EH (cell line): ENCODE measurements at regions not wholly inside any gene's neighbourhood (a gene's known extent, or its start where the extent isn't known, plus 50 kb on each side); places are given as distances from the start of the nearest gene placed in this dataset.
A peak's percentile ranks its signal among the peaks of the same experiment; 100 is the strongest.
"Not testable (repeated sequence)": the region's sequence is repeated elsewhere in the genome, so short reads cannot be mapped to it uniquely, and the experiment has no call there.

Experiments
- DNase-seq: peaks from one replicate; pipeline ENCODE4 v3.0.0-alpha.2; 2015; ENCODE audit warnings: low read depth

DNA sequence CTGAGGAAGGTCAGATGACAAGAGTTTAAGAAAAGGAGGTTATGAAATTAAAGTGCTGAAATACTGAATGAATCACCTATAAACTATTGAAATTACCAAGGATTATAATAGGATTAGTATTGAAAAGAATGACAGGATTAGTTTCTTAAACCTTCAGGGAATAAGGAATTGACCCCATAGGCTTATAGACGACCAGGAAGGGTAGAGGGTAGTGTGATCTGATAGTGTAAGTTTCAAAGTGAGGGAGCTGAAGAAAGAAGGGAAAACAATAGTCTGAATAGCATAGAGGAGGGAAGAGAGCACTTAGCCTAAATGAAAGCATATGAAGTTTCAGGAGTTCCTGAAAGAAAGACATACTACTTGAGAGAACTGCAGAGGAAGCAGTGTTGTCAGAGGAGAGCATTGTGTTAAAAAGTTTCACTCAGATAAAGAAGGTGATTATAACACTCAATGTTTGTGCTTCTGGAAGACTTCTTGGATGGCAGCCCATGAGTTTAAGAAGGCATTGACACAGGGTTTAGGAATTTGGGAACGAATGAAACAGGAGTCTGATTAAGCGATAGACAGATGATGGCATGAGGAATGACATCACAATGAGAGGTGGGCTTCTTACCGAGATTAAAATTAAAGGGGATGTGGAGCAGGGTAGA is 557.9 kb upstream of the GRAMD2B start:
- DNase-seq, result no peak

DNA sequence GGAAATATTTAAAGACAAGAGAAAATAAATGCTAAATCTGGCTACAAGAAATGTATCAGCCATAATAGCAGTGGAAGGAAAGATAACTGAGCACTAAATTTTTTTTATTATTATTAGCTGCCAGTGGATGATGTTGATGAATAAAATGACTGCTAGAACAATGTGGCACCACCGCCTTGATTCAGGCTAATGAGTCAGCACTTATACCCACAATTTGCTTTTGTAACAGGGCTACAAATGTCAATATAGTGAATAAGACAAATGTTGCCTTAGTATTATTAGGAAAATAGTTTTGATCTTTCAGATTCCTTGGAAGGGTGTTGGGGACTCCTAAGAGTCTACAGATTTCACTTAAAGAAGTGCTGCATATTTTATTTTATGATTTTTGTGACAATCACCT is 555.2 kb upstream of the GRAMD2B start:
- DNase-seq, result no peak

DNA sequence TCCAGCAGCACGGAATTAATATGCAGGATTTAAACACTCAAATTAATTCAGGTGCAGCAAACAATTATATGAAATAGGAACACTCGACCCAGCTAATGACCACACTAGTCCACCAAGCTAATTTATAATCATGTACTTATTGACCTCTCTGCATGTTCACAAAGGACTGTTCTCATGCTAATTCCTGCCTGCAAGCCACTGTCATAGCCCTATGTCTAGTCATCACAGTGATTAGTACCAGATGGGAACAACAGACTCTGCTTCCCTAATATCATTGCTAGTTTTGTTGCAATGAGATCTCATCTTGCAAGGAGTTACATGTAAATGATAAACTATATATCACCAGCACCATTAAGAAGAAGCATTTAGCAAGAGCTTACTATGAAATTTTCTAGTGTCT is 553.0 kb upstream of the GRAMD2B start:
- DNase-seq, result peak; percentile 6

DNA sequence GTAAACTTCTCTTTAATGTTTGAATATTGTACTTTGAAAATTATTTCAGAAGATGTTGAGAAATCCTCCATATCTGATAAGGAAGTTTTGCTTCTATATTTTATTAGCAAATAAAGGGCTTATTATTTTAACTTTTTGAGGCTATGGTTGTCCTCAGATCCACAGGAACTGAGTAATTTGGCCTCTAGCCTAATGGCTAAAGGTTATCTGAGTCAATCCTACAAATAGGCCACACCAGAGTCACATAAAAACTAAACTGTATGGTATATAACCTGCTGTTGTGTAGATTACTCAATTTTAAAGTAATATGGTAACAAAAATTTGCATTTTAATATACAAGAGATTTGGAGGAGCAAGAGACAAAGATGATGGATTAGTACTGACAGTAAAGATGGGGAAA is 549.2 kb upstream of the GRAMD2B start:
- DNase-seq, result no peak

- no peak for DNase-seq
These were observed 548.5 kb upstream of the GRAMD2B start for GRCh38 chr5:125874717-125875116.

- DNase-seq, result no peak
These were observed 546.0 kb upstream of the GRAMD2B start for GRCh38 chr5:125877248-125877647.

- no peak for DNase-seq
These were observed 541.1 kb upstream of the GRAMD2B start for GRCh38 chr5:125882061-125882460.

DNA sequence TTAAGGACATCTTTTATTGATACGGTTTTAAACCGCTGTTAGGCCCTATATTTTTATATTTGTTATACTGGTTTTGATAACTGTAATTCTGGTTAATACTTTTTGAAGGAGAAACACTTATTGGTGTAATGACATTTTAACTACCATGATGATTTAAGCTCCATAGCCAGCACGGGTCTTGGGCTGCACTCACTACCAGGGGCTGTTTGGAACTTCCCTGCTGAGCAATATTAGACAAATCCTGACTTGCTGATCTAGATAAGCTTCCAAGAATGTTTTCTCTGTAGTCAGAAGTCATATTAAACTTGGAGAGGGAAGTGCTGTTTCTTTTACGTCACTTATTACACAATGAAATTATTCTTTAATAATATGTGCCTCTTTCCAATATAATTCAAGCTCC is 540.0 kb upstream of the GRAMD2B start:
- no peak for DNase-seq

DNA sequence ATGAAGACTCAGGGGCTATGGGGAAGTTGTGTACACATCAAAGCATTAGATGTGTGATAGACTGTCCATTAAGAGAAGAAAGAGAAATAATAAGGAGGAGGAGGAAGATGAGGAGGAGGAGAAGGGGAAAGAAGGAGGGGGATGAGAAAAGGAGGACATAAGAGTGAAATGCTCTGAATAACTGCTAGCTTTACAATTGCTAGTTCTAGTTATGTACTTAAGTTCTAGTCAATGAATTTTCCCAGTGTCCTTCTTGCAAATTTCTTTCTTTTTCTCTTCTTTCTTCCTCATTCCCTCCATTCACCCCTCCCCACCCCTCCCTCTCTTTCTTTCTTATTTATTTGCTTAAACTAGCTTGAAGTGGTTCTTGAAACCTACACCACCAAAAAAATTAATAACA is 534.9 kb upstream of the GRAMD2B start:
- no peak for DNase-seq

- DNase-seq, result no peak
These were observed 532.7 kb upstream of the GRAMD2B start for GRCh38 chr5:125890511-125890931.

DNA sequence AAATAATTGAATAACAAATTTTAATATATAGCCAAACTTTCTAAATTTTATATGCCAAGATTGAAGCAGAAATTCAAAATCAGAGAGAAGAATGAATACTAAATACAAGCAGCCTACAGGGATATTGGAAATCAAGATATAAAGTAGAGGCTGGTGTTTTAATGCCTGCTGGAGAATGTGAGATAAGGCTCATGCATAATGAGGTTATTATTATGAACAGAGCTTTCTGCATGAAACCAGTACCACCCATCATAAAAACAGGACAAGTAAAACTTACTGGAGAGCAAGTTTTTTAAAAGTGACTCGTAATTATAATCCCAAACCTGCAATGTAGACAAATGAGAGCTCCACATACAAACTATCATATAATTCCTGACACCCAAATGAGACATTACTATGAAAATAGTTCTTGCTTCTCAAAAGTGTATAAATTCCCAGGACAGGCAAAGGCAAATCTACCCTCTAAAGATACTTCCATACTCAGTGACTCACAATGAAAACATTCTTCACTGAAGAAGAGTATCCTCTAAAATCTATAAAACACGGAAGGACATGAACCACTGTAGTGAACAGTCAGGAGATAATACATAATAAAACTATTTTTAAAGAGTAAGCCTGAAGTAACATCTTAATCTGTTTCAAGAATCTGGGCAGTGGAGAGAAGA is 532.0 kb upstream of the GRAMD2B start:
- peak; percentile 9 for DNase-seq

DNA sequence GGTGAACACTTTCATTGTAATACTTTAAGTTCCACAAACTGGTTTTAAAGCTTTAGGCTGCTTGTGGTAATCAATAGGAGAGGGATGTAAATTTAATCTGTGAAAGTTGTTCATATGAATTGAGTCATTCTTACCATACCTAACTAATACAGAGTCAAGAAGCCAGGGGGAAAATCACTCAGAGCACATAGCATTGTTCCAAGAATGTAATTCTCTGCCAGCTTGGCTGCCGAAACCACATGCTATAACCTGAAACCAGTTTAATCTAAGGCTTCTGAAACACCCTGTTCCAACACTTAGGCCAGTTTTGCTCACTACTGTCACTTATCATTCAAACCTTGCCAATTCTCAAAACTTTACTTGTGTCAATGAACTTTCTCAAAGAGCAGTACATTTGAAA is 528.8 kb upstream of the GRAMD2B start:
- no peak for DNase-seq

- DNase-seq, result no peak
These were observed 526.8 kb upstream of the GRAMD2B start for GRCh38 chr5:125896368-125896767.

DNA sequence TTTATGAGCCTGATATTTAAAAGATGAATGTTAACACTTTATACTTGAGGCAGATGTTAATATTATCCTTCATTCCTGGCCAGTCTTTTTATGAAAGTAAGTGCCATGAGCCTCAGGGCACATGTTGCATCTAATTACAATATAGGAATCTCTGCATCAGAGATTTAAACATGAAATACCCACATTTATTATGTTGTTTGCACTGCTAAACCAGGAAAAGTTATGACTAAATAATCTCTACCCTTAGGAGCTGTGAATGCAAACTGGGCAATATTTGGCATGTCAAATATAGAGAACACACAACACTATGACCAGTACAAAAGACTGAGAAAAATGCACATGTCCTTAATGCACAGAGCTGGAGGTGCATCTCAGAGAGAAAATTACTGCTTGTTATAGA is 526.1 kb upstream of the GRAMD2B start:
- DNase-seq, result no peak

DNA sequence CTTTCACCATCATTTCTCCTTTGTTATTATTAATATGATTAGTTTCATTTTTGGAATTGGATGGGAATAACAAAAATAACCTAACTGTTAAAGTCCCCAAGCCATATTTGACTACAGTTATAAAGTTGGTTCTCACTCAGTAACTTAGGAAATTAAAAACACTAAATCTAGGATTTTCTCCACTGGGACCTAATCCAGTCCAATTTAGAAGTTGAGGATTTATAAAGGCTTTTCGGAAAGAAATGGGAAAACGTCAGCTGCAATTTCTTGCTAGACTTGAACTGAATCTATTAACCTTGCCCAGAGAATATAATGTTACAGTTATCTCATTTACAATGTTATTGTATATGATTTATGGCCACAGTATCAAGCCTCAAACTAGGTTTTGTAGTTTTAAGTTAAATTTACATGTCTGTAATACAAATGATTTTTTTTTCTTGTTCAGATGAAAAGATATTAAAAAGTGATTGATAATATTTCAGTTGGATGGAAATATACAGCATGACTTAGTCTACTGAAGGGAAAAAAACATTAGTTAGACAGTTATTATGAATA is 524.3 kb upstream of the GRAMD2B start:
- DNase-seq, result no peak

DNA sequence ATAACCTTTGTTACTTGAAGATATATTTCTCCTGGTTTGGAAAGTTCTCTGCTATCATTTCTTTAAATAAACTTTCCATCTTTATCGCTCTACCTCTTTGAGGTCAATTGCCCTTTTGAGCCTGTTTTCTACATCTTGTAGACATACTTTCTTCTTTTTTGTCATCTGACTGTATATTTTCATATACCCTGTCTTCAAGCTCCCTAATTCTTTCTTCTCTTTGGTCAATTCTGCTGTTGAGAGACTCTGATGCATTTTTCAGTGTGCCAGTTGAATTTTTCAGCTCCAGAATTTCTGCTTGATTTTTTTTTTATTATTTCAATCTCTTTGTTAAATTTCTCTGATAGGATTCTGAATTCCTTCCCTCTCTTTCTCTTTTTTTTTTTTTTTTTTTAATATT is 511.2 kb upstream of the GRAMD2B start:
- no peak for DNase-seq

DNA sequence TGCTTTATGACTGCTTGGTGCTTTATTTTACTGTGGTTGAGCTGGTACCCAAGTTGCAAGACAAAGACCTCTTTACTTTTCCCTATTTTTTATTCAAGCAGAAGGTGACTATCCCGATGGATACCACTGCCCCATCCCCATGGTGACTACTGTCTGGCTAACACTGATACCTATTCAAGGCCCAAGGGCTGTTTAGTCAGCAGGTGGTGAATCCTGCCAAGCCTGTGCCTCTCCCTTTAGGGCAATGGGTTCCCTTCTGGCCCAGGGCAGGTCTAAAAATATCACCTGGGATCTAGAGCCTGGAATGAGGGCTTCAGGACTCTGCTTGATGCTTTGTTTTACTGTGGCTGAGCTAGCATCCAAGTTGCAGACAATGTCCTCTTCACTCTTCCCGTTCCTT is 510.0 kb upstream of the GRAMD2B start:
- no peak for DNase-seq

- DNase-seq, result no peak
These were observed 508.7 kb upstream of the GRAMD2B start for GRCh38 chr5:125914471-125914870.

- not testable (repeated sequence) for DNase-seq
These were observed 499.3 kb upstream of the GRAMD2B start for GRCh38 chr5:125923958-125924357.

DNA sequence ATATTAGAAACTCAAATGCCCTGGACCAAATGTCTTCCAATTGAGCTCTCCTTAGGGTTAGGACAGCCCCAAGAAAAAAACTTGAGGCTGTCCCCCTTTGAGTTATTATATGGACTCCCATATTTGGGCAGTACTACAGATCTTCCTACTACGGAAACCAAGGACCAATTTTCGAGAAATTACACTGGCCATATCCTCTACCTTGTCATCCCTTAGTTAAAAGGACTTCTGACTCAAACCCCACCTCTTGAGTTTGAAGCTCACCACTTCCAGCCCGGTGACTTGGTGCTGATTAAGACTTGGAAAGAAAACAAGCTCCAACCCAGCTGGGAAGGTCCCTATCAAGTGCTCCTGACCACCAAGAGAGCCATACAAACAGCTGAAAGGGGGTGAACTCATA is 497.0 kb upstream of the GRAMD2B start:
- no peak for DNase-seq

- DNase-seq, result no peak
These were observed 494.5 kb upstream of the GRAMD2B start for GRCh38 chr5:125928663-125929062.

DNA sequence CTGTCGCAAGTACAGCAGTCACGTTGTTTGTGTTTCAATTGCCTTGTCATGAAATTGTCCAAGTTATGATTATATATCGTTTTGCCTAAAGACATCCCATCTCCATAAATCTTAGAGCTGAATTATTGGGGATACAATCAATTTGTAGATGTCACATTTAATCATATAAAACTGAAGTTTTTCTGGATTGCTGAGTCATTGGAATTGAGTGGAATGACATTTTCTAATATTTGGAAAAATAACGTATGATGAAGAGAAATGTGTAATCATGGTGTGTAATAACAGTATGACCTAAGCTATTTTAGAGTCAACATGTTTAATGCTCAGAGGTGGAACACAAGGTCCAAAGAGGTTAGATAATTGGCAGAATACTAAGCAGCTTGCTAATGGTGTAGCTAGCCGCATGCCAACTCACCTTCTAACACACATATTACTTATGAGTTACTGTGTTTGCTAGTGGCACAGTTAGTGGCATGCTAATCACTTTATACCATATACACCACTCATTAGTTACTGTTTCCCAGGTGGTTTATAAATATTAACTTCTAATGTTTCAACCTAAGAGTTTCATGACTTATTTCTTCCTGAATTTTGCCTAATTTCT is 473.1 kb upstream of the GRAMD2B start:
- no peak for DNase-seq

- no peak for DNase-seq
These were observed 462.1 kb upstream of the GRAMD2B start for GRCh38 chr5:125961150-125961549.
